Thyroid gland (tissue), 4 donors: ENCODE measurements at regions not wholly inside any gene's neighbourhood (a gene's known extent, or its start where the extent isn't known, plus 50 kb on each side); places are given as distances from the start of the nearest gene placed in this dataset.

Source experiments
- POLR2A ChIP-seq, 2 donors: fragments of 450-650 bp; IDR thresholded peaks; one replicate each; pipeline ENCODE4 v1.6.1; 2017; ENCODE audit warnings: antibody characterized with exemption in 2 of 2, mild to moderate bottlenecking in 2 of 2, moderate library complexity in 1 of 2
- TF ChIP-seq, protein P1 (sequence below), 6 experiments: fragments of 200-600 bp in 3 of 6; fragments of 450-650 bp in 3 of 6; sonication (generic) in 3 of 6; IDR thresholded peaks; one replicate each; pipeline ENCODE4 v1.5.1; 2016 to 2019; ENCODE audit warnings: antibody characterized with exemption in 6 of 6, mild to moderate bottlenecking in 2 of 6, inconsistent platforms in 1 of 6, moderate library complexity in 1 of 6

DNA sequence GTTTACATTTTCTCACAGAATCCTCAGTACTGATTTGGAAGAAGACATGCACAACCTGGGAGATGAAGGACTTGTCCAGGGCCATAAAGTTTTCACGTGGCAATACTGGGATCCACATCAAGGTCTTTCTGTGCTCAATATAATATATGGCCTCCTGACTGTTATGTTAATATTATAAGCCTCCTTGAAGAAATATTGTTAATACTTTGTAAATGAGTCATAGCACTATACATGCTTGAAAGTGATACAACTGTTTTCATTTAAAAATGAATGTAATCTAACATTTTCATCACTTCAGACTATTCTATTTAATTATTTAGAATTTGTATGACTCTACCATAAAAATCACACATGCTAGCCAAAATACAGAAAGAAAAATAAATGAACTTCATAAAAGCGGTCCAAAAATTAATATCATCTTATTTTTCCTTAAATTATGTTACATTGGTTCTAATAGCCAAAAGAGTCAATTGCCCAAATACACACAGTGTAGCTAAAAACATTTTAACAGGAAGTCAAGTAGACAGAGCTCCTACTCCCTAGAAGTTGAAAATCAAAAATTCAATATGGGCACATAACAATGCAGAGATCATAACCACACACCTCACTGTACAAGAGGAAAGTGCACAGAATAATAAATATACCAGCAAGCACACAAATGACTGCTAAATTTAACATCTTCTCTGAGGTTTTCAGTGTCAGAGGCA, 188.0 kb upstream of the HDDC2 start:
- no peak for TF ChIP-seq POLR2A (IDR thresholded peaks at IDR 0.05)
- TF ChIP-seq, protein P1, sequence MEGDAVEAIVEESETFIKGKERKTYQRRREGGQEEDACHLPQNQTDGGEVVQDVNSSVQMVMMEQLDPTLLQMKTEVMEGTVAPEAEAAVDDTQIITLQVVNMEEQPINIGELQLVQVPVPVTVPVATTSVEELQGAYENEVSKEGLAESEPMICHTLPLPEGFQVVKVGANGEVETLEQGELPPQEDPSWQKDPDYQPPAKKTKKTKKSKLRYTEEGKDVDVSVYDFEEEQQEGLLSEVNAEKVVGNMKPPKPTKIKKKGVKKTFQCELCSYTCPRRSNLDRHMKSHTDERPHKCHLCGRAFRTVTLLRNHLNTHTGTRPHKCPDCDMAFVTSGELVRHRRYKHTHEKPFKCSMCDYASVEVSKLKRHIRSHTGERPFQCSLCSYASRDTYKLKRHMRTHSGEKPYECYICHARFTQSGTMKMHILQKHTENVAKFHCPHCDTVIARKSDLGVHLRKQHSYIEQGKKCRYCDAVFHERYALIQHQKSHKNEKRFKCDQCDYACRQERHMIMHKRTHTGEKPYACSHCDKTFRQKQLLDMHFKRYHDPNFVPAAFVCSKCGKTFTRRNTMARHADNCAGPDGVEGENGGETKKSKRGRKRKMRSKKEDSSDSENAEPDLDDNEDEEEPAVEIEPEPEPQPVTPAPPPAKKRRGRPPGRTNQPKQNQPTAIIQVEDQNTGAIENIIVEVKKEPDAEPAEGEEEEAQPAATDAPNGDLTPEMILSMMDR (IDR thresholded peaks at IDR 0.05) = no peak
